NCI-H82 treated with DMSO at 0.1 percent for 48 hours (cell line): ENCODE measurements at regions not wholly inside any gene's neighbourhood (a gene's known extent, or its start where the extent isn't known, plus 50 kb on each side); places are given as distances from the start of the nearest gene placed in this dataset.
"Not testable (repeated sequence)": the region's sequence is repeated elsewhere in the genome, so short reads cannot be mapped to it uniquely, and the experiment has no call there.

Source experiments
- DNase-seq: peaks from one replicate; lab custom pipeline; 2025; ENCODE audit not compliant: unreplicated experiment; lab: John Stamatoyannopoulos, UW

- DNase-seq, result peak; percentile 6
Measured at GRCh38 chr14:34300882-34301734, 160.9 kb downstream of the SPTSSA start.

- DNase-seq, result no peak
Measured at GRCh38 chr14:34300330-34300729, 161.7 kb downstream of the SPTSSA start.

- no peak for DNase-seq
Measured at GRCh38 chr14:34299360-34299759, 162.7 kb downstream of the SPTSSA start.

- no peak for DNase-seq
Measured at GRCh38 chr14:34297786-34298520, 164.1 kb downstream of the SPTSSA start.

- no peak for DNase-seq
Measured at GRCh38 chr14:34283590-34283989, 178.4 kb downstream of the SPTSSA start.

DNA sequence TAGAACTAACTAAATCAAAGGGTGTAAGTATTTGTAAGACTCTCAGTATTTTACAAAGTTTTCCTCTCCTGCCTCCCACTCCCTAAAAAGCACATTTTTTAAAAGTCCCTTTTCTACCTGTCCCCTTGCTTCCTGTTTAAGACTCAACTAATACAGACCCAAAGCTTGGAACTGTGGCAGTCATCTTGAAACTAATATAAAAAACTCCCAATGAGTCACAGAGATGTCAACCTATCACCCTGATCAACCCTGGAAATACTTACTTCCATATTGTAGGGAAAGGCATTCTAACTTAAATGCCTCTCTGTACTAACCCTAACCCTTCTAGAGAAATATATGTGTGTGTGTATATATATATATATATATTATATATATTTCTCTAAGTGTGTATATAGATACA is 184.8 kb downstream of the SPTSSA start:
- no peak for DNase-seq

DNA sequence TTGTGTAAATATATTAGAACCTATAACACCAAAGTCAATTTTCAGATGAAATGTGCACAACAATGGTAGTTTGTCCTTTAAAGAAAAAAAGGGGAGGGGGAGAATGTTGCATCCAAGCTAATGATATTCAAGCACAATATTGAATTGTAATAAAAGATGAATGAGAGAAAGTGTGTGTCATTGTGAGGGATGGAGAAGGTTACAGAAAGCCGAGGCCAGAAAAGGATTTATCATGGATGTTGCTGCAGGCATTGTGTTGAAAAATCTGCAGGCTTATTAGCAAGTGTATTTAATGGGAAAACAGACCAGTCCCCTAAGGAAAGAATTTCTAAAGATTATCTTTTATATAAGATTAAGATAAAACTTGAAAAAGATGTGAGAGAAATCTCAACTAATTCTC is 186.5 kb downstream of the SPTSSA start:
- no peak for DNase-seq

DNA sequence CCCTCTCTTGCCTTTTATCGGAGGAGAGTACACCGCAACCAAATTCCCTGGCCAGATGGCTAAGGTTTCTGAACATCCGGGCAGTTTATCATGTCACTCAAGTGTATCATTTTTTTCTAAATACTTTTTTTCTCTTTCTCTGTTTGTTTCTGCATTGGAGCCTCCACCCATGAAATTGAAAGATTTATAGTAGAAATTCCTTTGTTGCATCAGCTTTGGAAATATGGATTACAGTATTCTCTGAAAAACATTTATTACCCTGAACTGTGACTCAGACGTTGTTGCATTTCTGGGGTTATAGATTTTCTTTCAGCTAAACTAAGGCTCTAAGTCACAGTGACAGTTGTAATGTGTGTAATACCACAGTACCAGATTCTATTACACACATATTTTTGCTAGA is 187.0 kb downstream of the SPTSSA start:
- no peak for DNase-seq

DNA sequence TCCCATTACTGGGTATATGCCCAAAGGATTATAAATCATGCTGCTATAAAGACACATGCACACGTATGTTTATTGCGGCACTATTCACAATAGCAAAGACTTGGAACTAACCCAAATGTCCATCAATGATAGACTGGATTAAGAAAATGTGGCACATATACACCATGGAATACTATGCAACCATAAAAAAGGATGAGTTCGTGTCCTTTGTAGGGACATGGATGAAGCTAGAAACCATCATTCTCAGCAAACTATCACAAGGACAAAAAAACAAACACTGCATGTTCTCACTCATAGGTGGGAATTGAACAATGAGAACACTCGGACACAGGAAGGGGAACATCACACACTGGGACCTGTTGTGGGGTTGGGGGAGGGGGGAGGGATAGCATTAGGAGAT is 188.3 kb downstream of the SPTSSA start:
- not testable (repeated sequence) for DNase-seq

- no peak for DNase-seq
Measured at GRCh38 chr14:34270361-34270760, 191.7 kb downstream of the SPTSSA start.

GRCh38 chr14:34266344-34266743 is 195.7 kb downstream of the SPTSSA start:
- DNase-seq, result no peak

DNA sequence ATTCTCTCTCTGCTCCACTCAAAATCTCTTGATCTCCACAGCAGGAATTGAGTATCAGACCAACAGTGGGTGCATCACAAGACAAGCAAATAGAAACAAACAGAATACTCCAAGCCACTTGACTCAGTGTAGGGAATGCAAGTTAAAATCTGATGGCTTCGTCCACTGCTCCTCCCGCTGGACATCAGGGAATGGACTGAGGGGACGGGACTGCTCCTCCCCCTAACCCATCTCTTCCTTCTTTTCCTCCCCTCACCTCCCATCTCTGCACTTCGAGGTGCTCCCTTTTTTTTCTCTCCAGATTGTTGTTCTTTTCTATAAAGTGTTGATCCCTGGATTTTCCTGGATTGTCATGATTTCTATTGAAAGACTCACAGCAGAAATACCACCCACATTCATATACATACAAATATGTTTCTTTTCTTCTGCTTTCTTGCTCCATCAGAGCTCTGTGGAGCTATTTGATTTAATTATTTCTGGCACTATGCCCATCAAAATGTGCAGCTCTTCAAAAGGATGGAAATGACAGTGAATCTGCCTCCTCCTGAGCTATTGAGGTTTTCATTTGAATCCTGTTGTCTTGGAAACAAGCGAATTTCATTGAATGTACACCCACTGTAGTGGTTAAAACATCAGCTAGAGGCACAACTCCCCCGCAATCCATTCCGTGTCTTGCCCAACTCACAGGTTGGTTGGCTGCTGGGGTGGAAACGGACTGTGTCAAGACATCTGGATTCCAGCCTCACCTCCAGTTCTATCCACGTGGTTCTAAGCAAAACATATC is 199.7 kb downstream of the SPTSSA start:
- DNase-seq, result no peak

DNA sequence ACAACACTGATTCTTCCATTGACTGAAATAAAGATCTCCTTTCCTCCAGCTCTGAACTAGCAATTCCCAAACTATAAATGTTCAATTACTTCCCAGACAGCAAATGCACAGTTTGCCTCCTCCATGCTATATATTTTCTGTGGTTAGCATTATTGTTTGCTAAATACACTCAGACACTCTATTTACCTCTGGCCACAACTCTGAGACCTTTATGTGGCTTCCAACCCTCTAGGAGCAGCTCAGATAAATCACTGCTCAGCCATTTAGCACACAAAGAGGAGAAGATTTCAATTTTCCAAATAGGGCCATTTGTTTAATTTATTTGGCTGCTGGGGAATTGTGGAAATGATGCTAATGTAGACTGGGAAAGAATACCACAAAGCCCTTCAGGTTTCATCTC is 202.0 kb downstream of the SPTSSA start:
- DNase-seq, result no peak

- DNase-seq, result no peak
Measured at GRCh38 chr14:34258318-34258717, 203.7 kb downstream of the SPTSSA start.

- no peak for DNase-seq
Measured at GRCh38 chr14:34257505-34257904, 204.5 kb downstream of the SPTSSA start.

DNA sequence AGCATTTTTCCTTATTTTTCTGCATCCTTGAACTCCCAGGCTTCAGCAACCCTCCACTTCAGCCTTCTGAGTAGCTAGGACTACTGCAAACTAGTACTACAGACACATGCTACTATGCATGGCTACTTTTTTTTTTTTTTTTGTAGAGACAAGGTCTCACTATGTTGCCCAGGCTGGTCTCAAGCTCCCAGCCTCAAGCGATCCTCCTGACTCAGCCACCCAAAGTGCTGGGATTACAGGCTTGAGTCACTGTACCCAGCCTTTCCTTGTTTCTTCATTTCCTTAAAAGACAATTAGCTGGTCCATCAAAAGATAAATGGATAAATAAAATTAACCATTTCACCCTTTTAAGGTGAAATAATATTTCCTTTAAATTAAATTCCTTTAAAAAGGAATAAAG is 205.8 kb downstream of the SPTSSA start:
- no peak for DNase-seq

GRCh38 chr14:34254571-34254970 is 207.5 kb downstream of the SPTSSA start:
- no peak for DNase-seq

GRCh38 chr14:34254031-34254430 is 208.0 kb downstream of the SPTSSA start:
- no peak for DNase-seq

DNA sequence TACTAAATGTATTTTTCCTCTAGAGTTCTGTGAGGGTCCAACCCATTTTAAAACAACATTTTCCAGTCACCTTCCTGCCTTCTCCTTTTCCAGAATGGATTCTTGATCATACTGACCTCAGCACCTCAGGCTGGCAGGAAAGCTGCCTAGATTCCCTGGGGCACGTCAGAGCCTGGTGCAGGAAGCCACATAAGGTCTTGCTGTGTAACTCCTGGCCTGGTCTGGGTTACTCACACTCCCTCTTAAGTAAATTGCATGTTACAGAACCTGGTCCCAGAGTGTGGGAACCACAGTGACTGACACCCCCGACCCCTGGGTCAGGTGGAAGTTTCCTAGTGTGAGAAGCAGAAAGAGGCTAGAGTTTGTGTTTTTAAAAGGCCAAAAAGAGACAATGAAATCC is 209.8 kb downstream of the SPTSSA start:
- no peak for DNase-seq

DNA sequence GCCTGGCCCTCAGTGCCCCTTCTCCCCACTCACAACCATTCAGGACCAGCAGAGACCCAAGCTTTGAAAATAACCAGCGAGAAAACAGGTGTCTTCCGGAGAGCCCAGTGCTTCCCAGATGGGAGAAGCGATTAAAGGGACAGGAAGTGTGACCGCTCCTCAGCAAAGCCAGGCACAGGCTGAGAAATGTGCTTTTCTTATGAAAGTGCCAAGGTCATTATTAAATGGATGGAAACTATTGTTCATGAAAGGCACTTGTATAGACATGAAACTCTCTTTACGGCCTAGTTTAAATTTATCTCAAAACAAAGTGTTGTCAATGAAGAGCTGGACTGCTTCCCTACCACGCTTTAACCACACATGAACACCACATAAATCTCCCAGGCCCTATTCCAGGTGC is 210.4 kb downstream of the SPTSSA start:
- DNase-seq, result no peak

- no peak for DNase-seq
Measured at GRCh38 chr14:34250959-34251358, 211.1 kb downstream of the SPTSSA start.

DNA sequence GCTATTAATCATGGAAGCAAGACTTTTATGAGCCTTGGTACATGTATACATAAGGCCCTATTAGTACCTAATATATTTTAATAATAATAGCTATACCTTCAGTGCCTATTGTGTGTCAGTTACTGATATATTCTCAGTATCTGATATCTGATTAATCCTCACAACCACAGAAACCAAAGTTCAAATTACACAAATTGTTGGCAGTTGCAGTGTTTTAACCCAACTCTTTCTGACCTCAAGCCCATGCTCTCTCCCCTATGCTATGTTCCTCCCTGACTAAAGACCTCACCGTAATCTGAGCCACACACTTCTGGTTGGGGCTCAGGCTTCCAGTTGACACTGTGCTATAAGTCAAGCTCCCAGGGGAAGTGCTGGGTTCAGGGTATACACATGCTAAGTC is 214.4 kb downstream of the SPTSSA start:
- no peak for DNase-seq
